GM19463 (cell line): ENCODE measurements at regions not wholly inside any gene's neighbourhood (a gene's known extent, or its start where the extent isn't known, plus 50 kb on each side); places are given as distances from the start of the nearest gene placed in this dataset.
"Not testable (repeated sequence)": the region's sequence is repeated elsewhere in the genome, so short reads cannot be mapped to it uniquely, and the experiment has no call there.

Experiments
- ATAC-seq: cut with Tn5 transposase; IDR thresholded peaks from one replicate; pipeline ENCODE4 v1.9.1; 2021; ENCODE audit warnings: mild to moderate bottlenecking, moderate library complexity; ENCODE audit not compliant: unreplicated experiment

- ATAC-seq, result no peak
These were observed 127.1 kb upstream of the SHH start for GRCh38 chr7:155939350-155939749.

- ATAC-seq, result no peak
These were observed 125.9 kb upstream of the SHH start for GRCh38 chr7:155938129-155938528.

- no peak for ATAC-seq
These were observed 123.5 kb upstream of the SHH start for GRCh38 chr7:155935726-155936125.

- no peak for ATAC-seq
These were observed 122.8 kb upstream of the SHH start for GRCh38 chr7:155935005-155935557.

GRCh38 chr7:155932324-155932723, 120.1 kb upstream of the SHH start:
- ATAC-seq, result not testable (repeated sequence)

- ATAC-seq, result no peak
These were observed 119.3 kb upstream of the SHH start for GRCh38 chr7:155931396-155932085.

- ATAC-seq, result no peak
These were observed 118.3 kb upstream of the SHH start for GRCh38 chr7:155930527-155930926.

GRCh38 chr7:155930061-155930460, 117.8 kb upstream of the SHH start:
- ATAC-seq, result no peak

- no peak for ATAC-seq
These were observed 116.3 kb upstream of the SHH start for GRCh38 chr7:155928583-155928982.

- ATAC-seq, result no peak
These were observed 115.6 kb upstream of the SHH start for GRCh38 chr7:155927905-155928304.

- no peak for ATAC-seq
These were observed 113.4 kb upstream of the SHH start for GRCh38 chr7:155925682-155926081.

- no peak for ATAC-seq
These were observed 110.0 kb upstream of the SHH start for GRCh38 chr7:155922067-155922816.

GRCh38 chr7:155921804-155922066, 109.5 kb upstream of the SHH start:
- no peak for ATAC-seq

- ATAC-seq, result no peak
These were observed 109.0 kb upstream of the SHH start for GRCh38 chr7:155921086-155921803.

GRCh38 chr7:155920068-155920461, 107.8 kb upstream of the SHH start:
- no peak for ATAC-seq

- no peak for ATAC-seq
These were observed 107.3 kb upstream of the SHH start for GRCh38 chr7:155919391-155920067.

GRCh38 chr7:155918720-155919390, 106.6 kb upstream of the SHH start:
- ATAC-seq, result no peak

- ATAC-seq, result no peak
These were observed 105.7 kb upstream of the SHH start for GRCh38 chr7:155917836-155918430.

- ATAC-seq, result no peak
These were observed 104.8 kb upstream of the SHH start for GRCh38 chr7:155916926-155917655.

GRCh38 chr7:155914341-155914740, 102.1 kb upstream of the SHH start:
- no peak for ATAC-seq
